DND-41 (cell line): ENCODE measurements at regions not wholly inside any gene's neighbourhood (a gene's known extent, or its start where the extent isn't known, plus 50 kb on each side); places are given as distances from the start of the nearest gene placed in this dataset.

ENCODE experiments used
- ATAC-seq: fragments of 200-7000 bp; cut with Tn5 transposase; 3 replicates; pipeline ENCODE4 v1.9.1; 2021; ENCODE audit warnings: low read depth; ENCODE audit not compliant: insufficient read depth
- DNase-seq: peaks from one replicate; pipeline ENCODE4 v3.0.0-alpha.2; 2020
- H2AFZ ChIP-seq: 2 replicates; pipeline ENCODE4 v1.6.0; 2012; ENCODE audit warnings: low read depth, low read length
- H3K27ac ChIP-seq: 2 replicates; pipeline ENCODE4 v1.5.1; 2012; ENCODE audit warnings: low read length, inconsistent platforms
- H3K27me3 ChIP-seq: fragments of 200-600 bp; sonication (generic); 2 replicates; pipeline ENCODE4 v1.6.0; 2012; ENCODE audit warnings: low read length, mild to moderate bottlenecking, inconsistent platforms; ENCODE audit not compliant: insufficient read depth, poor library complexity
- H3K36me3 ChIP-seq: 2 replicates; pipeline ENCODE4 v1.5.1; 2012; ENCODE audit warnings: low read length, inconsistent platforms; ENCODE audit not compliant: insufficient read depth
- H3K4me1 ChIP-seq: 2 replicates; pipeline ENCODE4 v1.5.1; 2012; ENCODE audit warnings: mild to moderate bottlenecking, low read length; ENCODE audit not compliant: insufficient read depth
- H3K4me2 ChIP-seq: 2 replicates; pipeline ENCODE4 v1.6.0; 2012; ENCODE audit warnings: mild to moderate bottlenecking, moderate library complexity, low read length, inconsistent platforms; ENCODE audit not compliant: insufficient read depth
- H3K4me3 ChIP-seq, 2 experiments: fragments of 200-600 bp in 1 of 2; shearing (Covaris generic) in 1 of 2; 2 replicates each; pipeline ENCODE4 v1.5.1; 2012 to 2016; ENCODE audit warnings: inconsistent platforms in 2 of 2, low read length in 2 of 2, mild to moderate bottlenecking in 2 of 2, low read depth in 1 of 2, moderate library complexity in 1 of 2
- H3K79me2 ChIP-seq: 2 replicates; pipeline ENCODE4 v1.6.0; 2012; ENCODE audit warnings: low read length, inconsistent platforms; ENCODE audit not compliant: insufficient read depth
- H3K9ac ChIP-seq: 2 replicates; pipeline ENCODE4 v1.6.0; 2012; ENCODE audit warnings: low read depth, mild to moderate bottlenecking, inconsistent platforms, low read length, moderate library complexity
- H3K9me3 ChIP-seq: 2 replicates; pipeline ENCODE4 v1.5.1; 2012; ENCODE audit warnings: low read length, moderate library complexity, mild to moderate bottlenecking, inconsistent platforms; ENCODE audit not compliant: insufficient read depth, severe bottlenecking
- H4K20me1 ChIP-seq: 2 replicates; pipeline ENCODE4 v1.6.0; 2012; ENCODE audit warnings: low read length; ENCODE audit not compliant: insufficient read depth
- EZH2 ChIP-seq: IDR thresholded peaks from 3 replicates; pipeline ENCODE4 v1.6.1; 2012; ENCODE audit warnings: borderline replicate concordance, low read depth, mild to moderate bottlenecking, moderate library complexity, low read length, inconsistent platforms; ENCODE audit not compliant: severe bottlenecking
- TF ChIP-seq, protein P1 (sequence below): IDR thresholded peaks from 2 replicates; pipeline ENCODE4 v1.5.1; 2012; ENCODE audit warnings: borderline replicate concordance, low read length, moderate library complexity, mild to moderate bottlenecking; ENCODE audit not compliant: poor library complexity, severe bottlenecking; ENCODE audit errors: extremely low read depth

DNA sequence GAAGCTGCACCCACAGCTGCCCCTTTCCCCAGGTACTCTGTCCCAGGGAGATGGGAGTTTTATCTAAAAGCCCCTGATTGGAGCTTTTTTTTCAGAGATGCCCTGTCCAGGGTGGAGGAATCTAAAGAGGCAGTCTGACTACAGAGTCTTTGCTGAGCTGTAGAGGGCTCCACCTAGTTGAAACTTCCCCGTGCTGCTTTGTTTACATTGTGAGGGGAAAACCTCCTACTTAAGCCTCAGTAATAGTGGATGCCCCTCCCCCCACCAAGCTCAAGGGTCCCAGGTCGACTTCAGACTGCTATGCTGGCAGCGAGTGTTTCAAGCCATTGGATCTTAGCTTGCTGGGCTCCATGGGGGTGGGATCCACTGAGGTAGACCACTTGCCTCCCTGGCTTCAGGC is 470.1 kb upstream of the LARGE1 start:
- Histone ChIP-seq H3K27me3 (no peaks in the 10 kb centered on the region), H3K4me1 (no peaks in the 10 kb centered on the region), H3K9me3 (no peaks in the 10 kb centered on the region), H3K36me3 (no peaks in the 10 kb centered on the region), H4K20me1 (no peaks in the 10 kb centered on the region), H3K4me2 (no peak overlapping the region), H3K79me2 (no peaks in the 10 kb centered on the region), H3K27ac (no peak overlapping the region), H2AFZ (no peak overlapping the region), H3K4me3 (no peak overlapping the region), H3K9ac (no peak overlapping the region)
- TF ChIP-seq, protein P1, sequence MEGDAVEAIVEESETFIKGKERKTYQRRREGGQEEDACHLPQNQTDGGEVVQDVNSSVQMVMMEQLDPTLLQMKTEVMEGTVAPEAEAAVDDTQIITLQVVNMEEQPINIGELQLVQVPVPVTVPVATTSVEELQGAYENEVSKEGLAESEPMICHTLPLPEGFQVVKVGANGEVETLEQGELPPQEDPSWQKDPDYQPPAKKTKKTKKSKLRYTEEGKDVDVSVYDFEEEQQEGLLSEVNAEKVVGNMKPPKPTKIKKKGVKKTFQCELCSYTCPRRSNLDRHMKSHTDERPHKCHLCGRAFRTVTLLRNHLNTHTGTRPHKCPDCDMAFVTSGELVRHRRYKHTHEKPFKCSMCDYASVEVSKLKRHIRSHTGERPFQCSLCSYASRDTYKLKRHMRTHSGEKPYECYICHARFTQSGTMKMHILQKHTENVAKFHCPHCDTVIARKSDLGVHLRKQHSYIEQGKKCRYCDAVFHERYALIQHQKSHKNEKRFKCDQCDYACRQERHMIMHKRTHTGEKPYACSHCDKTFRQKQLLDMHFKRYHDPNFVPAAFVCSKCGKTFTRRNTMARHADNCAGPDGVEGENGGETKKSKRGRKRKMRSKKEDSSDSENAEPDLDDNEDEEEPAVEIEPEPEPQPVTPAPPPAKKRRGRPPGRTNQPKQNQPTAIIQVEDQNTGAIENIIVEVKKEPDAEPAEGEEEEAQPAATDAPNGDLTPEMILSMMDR, result no peak
- no peak for TF ChIP-seq EZH2
- no peak for ATAC-seq
- no peak for DNase-seq

DNA sequence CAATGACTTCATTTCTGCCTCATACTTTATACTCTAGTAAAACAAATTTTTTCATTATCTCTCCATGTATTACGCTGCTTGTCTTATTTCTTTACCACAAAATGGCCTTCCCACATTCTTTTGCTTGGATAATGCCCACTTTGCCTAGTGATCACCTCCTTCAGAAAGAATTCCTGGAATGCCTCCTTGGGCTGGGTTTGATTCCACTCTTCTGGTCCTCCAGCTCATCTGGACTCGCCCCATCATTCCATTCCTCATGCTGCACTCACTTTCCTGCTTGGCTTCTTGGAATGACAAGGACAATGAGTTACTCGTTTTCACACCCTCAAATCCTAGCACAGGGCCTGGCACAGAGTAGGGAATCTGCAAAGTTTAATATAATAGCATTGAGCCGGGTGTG is 475.1 kb upstream of the LARGE1 start:
- Histone ChIP-seq H3K79me2 (no peaks in the 10 kb centered on the region), H2AFZ (no peak overlapping the region), H3K27ac (no peak overlapping the region), H3K4me2 (no peak overlapping the region), H3K36me3 (no peaks in the 10 kb centered on the region), H3K4me3 (no peak overlapping the region), H3K9ac (no peak overlapping the region), H3K27me3 (no peaks in the 10 kb centered on the region), H3K9me3 (no peaks in the 10 kb centered on the region), H4K20me1 (no peaks in the 10 kb centered on the region), H3K4me1 (no peaks in the 10 kb centered on the region)
- TF ChIP-seq, protein P1, result no peak
- TF ChIP-seq EZH2, result no peak
- ATAC-seq (no peak), DNase-seq (no peak)

DNA sequence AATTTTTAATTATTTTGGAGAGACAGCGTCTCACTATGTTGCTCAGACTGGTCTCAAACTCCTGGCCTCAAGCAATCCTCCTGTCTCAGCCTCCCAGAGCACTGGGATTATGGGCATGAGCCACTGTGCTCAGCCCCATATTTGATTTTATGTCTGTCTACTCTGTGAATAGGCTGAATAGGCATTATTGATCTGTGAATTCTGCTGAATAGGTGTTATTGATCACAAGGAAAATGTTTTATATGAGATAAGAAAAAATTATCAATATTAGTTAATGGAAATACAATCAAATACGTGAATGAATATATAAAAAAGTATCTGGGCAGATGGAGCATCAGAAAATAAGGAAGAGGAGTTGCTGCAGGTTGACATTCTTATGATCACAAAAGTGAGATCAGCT is 483.4 kb upstream of the LARGE1 start:
- H3K4me1 ChIP-seq, result no peaks in the 10 kb centered on the region
- ATAC-seq, result no peak
- no peak for DNase-seq
- H3K4me2 ChIP-seq, result no peak overlapping the region
- H3K9ac ChIP-seq, result no peak overlapping the region
- no peaks in the 10 kb centered on the region for H3K36me3 ChIP-seq
- no peaks in the 10 kb centered on the region for H3K9me3 ChIP-seq
- no peaks in the 10 kb centered on the region for H3K27me3 ChIP-seq
- H3K79me2 ChIP-seq, result no peaks in the 10 kb centered on the region
- H3K4me3 ChIP-seq, result no peak overlapping the region
- no peak overlapping the region for H2AFZ ChIP-seq
- no peak for TF ChIP-seq EZH2
- TF ChIP-seq, protein P1, result no peak
- H3K27ac ChIP-seq, result no peak overlapping the region
- no peaks in the 10 kb centered on the region for H4K20me1 ChIP-seq

DNA sequence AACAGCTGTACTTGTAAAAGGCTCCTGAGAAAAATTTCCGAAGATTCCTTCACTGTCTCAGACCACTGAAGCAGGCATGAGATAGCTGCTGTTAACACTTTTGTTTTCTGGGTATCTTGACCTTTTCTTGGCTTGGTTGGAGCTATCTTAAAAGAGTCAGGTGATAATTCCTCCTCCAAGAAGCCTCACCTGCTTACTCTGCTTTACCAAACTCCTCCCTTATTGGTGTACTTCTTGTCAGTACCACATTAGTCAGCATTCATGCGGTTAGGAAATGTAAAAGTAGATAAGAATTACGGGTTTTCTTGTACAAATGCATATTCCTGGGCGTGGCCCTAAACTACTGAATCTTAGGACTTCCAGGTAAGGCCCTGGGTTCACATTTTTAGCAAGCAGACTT is 489.8 kb upstream of the LARGE1 start:
- no peaks in the 10 kb centered on the region for H3K27me3 ChIP-seq
- no peak overlapping the region for H3K9ac ChIP-seq
- no peak for DNase-seq
- H3K36me3 ChIP-seq, result no peaks in the 10 kb centered on the region
- no peak overlapping the region for H3K4me2 ChIP-seq
- no peak for ATAC-seq
- no peaks in the 10 kb centered on the region for H4K20me1 ChIP-seq
- no peak overlapping the region for H3K4me3 ChIP-seq
- H3K9me3 ChIP-seq, result no peaks in the 10 kb centered on the region
- H3K4me1 ChIP-seq, result no peaks in the 10 kb centered on the region
- H3K27ac ChIP-seq, result no peak overlapping the region
- TF ChIP-seq, protein P1, result no peak
- no peak for TF ChIP-seq EZH2
- no peak overlapping the region for H2AFZ ChIP-seq
- no peaks in the 10 kb centered on the region for H3K79me2 ChIP-seq
